ENCODE measurements at regions not wholly inside any gene's neighbourhood (a gene's known extent, or its start where the extent isn't known, plus 50 kb on each side); places are given as distances from the start of the nearest gene placed in this dataset.

GRCh38 chr6:113194090-113194489 is 663.1 kb upstream of the MARCKS start:
- Histone ChIP-seq H3K36me3 (no peaks in the 10 kb centered on the region), H3K27me3 (ENCODE audit: insufficient read depth, low read depth, severe bottlenecking) (no peaks in the 10 kb centered on the region), H3K27ac (no peak overlapping the region), H3K9me3 (ENCODE audit: severe bottlenecking) (no peaks in the 10 kb centered on the region), H3K4me3 (ENCODE audit: low read depth, low read length) (no peak overlapping the region)
- no peak for TF ChIP-seq CTCF (IDR thresholded peaks at IDR 0.05; ENCODE audit: low read depth, low read length)
- DNase-seq: no peak

GRCh38 chr6:113202852-113203714 is 654.1 kb upstream of the MARCKS start:
- Histone ChIP-seq H3K9me3 (ENCODE audit: severe bottlenecking) (no peaks in the 10 kb centered on the region), H3K27ac (no peak overlapping the region), H3K27me3 (ENCODE audit: insufficient read depth, low read depth, severe bottlenecking) (no peaks in the 10 kb centered on the region), H3K36me3 (no peaks in the 10 kb centered on the region), H3K4me3 (ENCODE audit: low read depth, low read length) (no peak overlapping the region)
- DNase-seq: no peak
- TF ChIP-seq CTCF (IDR thresholded peaks at IDR 0.05; ENCODE audit: low read depth, low read length): no peak

GRCh38 chr6:113203715-113204110 is 653.4 kb upstream of the MARCKS start:
- no peaks in the 10 kb centered on the region for H3K27me3 ChIP-seq (ENCODE audit: insufficient read depth, low read depth, severe bottlenecking)
- no peak for TF ChIP-seq CTCF (IDR thresholded peaks at IDR 0.05; ENCODE audit: low read depth, low read length)
- H3K9me3 ChIP-seq (ENCODE audit: severe bottlenecking): no peaks in the 10 kb centered on the region
- no peak for DNase-seq
- H3K4me3 ChIP-seq (ENCODE audit: low read depth, low read length): no peak overlapping the region
- no peaks in the 10 kb centered on the region for H3K36me3 ChIP-seq
- no peak overlapping the region for H3K27ac ChIP-seq

- no peak for DNase-seq
- no peak for TF ChIP-seq CTCF (IDR thresholded peaks at IDR 0.05; ENCODE audit: low read depth, low read length)
- no peak overlapping the region for H3K4me3 ChIP-seq (ENCODE audit: low read depth, low read length)
- H3K36me3 ChIP-seq: no peaks in the 10 kb centered on the region
- H3K27me3 ChIP-seq (ENCODE audit: insufficient read depth, low read depth, severe bottlenecking): no peaks in the 10 kb centered on the region
- no peaks in the 10 kb centered on the region for H3K9me3 ChIP-seq (ENCODE audit: severe bottlenecking)
- no peak overlapping the region for H3K27ac ChIP-seq
Measured at GRCh38 chr6:113205553-113205952, 651.6 kb upstream of the MARCKS start.

- H3K4me3 ChIP-seq (ENCODE audit: low read depth, low read length): no peak overlapping the region
- no peaks in the 10 kb centered on the region for H3K36me3 ChIP-seq
- H3K27ac ChIP-seq: no peak overlapping the region
- no peak for TF ChIP-seq CTCF (IDR thresholded peaks at IDR 0.05; ENCODE audit: low read depth, low read length)
- no peaks in the 10 kb centered on the region for H3K9me3 ChIP-seq (ENCODE audit: severe bottlenecking)
- DNase-seq: no peak
- no peaks in the 10 kb centered on the region for H3K27me3 ChIP-seq (ENCODE audit: insufficient read depth, low read depth, severe bottlenecking)
Measured at GRCh38 chr6:113208726-113209125, 648.4 kb upstream of the MARCKS start.

- Histone ChIP-seq H3K9me3 (ENCODE audit: severe bottlenecking) (no peaks in the 10 kb centered on the region), H3K36me3 (no peaks in the 10 kb centered on the region), H3K27ac (no peak overlapping the region), H3K27me3 (ENCODE audit: insufficient read depth, low read depth, severe bottlenecking) (no peaks in the 10 kb centered on the region), H3K4me3 (ENCODE audit: low read depth, low read length) (no peak overlapping the region)
- TF ChIP-seq CTCF (IDR thresholded peaks at IDR 0.05; ENCODE audit: low read depth, low read length): no peak
- DNase-seq: no peak
Measured at GRCh38 chr6:113209315-113209714, 647.8 kb upstream of the MARCKS start.

Data from WERI-Rb-1 (cell line).